ENCODE measurements at regions not wholly inside any gene's neighbourhood (a gene's known extent, or its start where the extent isn't known, plus 50 kb on each side); places are given as distances from the start of the nearest gene placed in this dataset.

DNA sequence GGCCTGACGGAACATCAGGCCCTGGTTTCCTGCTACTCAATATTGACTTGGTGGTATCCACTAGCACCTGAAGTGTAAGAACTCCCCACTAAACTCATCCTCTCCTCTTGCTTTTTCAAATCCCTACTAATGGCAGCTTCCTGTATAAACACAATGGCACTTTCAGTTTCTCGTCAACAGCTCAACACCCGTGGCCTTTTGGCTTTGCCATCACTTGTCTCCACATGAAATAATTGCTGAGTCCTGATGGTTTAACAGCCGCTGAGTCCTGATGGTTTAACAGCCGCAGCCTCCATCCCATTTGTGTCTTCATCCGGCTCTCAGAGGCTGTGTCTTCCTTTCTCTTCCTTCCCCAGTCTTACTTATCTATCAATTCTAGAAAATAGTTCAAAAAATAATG, 261.4 kb upstream of the PITRM1 start:
- no peak for ATAC-seq
- Histone ChIP-seq H3K9me3 (peaks cover 0 to 13% (median under 1%) of the 10 kb centered on the region in 11 donors), H3K27me3 (no peaks in the 10 kb centered on the region), H3K36me3 (no peaks in the 10 kb centered on the region), H3K27ac (peak overlapping the region in 1 of 10 donors; percentile 5), H3K4me1 (peaks cover 0 to 17% (median 3%) of the 10 kb centered on the region in 9 donors), H3K4me3 (no peak overlapping the region)
- 80 to 81% methylated on average over 6 of the region's 6 CpGs for WGBS, 2 donors
- intact Hi-C loops (cut with DNase I): no loop called here
- DNase-seq: no peak
- TF ChIP-seq, protein P1, sequence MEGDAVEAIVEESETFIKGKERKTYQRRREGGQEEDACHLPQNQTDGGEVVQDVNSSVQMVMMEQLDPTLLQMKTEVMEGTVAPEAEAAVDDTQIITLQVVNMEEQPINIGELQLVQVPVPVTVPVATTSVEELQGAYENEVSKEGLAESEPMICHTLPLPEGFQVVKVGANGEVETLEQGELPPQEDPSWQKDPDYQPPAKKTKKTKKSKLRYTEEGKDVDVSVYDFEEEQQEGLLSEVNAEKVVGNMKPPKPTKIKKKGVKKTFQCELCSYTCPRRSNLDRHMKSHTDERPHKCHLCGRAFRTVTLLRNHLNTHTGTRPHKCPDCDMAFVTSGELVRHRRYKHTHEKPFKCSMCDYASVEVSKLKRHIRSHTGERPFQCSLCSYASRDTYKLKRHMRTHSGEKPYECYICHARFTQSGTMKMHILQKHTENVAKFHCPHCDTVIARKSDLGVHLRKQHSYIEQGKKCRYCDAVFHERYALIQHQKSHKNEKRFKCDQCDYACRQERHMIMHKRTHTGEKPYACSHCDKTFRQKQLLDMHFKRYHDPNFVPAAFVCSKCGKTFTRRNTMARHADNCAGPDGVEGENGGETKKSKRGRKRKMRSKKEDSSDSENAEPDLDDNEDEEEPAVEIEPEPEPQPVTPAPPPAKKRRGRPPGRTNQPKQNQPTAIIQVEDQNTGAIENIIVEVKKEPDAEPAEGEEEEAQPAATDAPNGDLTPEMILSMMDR (IDR thresholded peaks at IDR 0.05): no peak

DNA sequence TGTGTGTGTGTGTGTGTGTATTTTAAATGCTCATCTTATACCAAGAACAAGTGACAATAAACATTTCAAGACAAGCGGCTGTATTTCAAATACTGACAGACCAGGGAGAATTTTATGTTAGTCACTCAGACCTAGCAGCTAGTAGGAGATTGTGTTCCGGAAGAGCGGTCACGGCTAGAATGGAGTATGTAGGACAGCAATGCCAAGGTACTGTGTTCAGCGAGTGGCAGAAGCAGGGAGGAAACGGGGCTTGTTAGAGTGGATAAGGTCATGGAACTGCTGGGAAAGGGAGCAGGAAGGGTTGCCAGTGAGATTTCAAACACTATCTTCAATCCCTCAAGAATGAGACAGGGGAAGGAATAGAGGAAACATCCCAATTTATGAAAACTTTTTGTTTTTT, 260.5 kb upstream of the PITRM1 start:
- no peak for ATAC-seq
- WGBS, 2 donors: 88 to 92% methylated on average over 6 of the region's 6 CpGs

DNA sequence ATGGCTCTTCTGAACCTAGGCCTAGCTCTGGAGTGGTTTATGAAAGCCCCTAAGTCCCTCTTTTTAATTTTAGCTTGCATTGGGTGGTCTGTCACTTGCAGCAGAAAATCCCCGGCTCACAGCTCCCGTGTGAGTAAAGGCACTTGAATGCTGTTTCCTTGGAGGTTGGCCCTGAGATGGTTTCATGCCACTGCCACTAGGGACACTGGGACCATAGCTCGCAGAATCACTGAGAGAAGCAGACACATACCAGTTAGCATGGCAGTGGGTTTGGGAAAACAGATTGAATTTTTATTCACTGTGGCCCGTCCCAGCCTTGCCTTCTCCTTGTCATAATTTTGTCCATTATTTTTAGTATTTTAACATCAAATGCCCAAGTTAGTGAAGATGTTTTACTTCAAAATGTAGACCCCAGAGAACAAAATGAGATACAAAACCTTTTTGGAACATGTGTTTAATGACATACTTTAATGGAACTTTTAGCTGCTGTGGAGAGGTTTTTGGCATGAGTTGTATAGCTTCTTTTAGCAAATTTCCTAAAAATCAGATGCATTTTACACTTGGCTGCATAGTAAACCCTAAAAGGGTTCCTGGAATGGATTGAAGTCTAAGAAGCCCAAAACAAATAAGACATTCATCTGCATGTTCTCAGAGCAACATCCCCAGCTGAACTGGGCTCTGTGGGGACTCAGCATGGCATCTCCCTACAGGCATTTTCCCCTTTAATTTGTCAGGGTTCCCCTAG, 259.7 kb upstream of the PITRM1 start:
- DNase-seq (no peak), ATAC-seq (peak in 1 of 8 donors; percentile 14)
- no peaks in the 10 kb centered on the region for H3K27me3 ChIP-seq
- no peaks in the 10 kb centered on the region for H3K36me3 ChIP-seq
- TF ChIP-seq, protein P1 (IDR thresholded peaks at IDR 0.05): no peak
- H3K9me3 ChIP-seq: no peaks in the 10 kb centered on the region
- H3K4me3 ChIP-seq: no peak overlapping the region
- H3K27ac ChIP-seq: no peak overlapping the region
- H3K4me1 ChIP-seq: peaks cover 0 to 24% (median 4%) of the 10 kb centered on the region in 9 donors
- WGBS, 2 donors: 84 to 86% methylated on average over 4 of the region's 4 CpGs
- intact Hi-C loops (cut with DNase I): no loop called here

More for the DNA sequence above, 260.5 kb upstream of the PITRM1 start:
- H3K4me1 ChIP-seq: peaks cover 0 to 18% (median 3%) of the 10 kb centered on the region in 9 donors
- intact Hi-C loops (cut with DNase I): no loop called here
- H3K4me3 ChIP-seq: no peak overlapping the region
- no peaks in the 10 kb centered on the region for H3K36me3 ChIP-seq
- H3K9me3 ChIP-seq: peaks cover 0 to 4% (median 0%) of the 10 kb centered on the region in 11 donors
- TF ChIP-seq, protein P1 (IDR thresholded peaks at IDR 0.05): no peak
- no peak for DNase-seq
- H3K27ac ChIP-seq: no peak overlapping the region
- H3K27me3 ChIP-seq: no peaks in the 10 kb centered on the region

DNA sequence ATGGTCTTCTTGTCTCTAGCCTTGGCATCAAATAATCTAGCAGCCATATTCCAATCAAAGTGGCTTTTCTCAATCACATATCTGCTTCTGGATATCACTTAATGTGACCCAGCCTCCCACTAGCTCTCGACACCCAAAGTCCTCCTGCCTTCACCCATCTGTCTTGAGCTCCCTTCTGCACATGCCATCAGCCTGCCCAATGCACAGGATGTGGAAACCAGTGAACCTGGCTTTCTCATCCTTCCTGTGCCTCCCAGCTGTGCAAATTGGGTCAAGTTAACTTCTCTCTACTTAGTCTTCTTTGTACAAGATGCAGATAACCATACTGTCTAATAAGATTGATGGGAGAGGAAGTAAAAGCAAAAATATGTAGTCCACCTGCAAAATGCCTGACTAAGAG, 257.9 kb upstream of the PITRM1 start:
- no peaks in the 10 kb centered on the region for H3K27me3 ChIP-seq
- no peaks in the 10 kb centered on the region for H3K36me3 ChIP-seq
- 97 to 100% methylated on average over 1 of the region's 1 CpG for WGBS, 2 donors
- intact Hi-C loops (cut with DNase I): no loop called here
- no peaks in the 10 kb centered on the region for H3K9me3 ChIP-seq
- DNase-seq: no peak
- H3K27ac ChIP-seq: no peak overlapping the region
- peaks cover 0 to 34% (median 16%) of the 10 kb centered on the region in 9 donors for H3K4me1 ChIP-seq
- no peak for ATAC-seq
- TF ChIP-seq, protein P1 (IDR thresholded peaks at IDR 0.05): no peak
- H3K4me3 ChIP-seq: no peak overlapping the region
